Type B pancreatic cell (in vitro differentiated cells): ENCODE measurements at regions not wholly inside any gene's neighbourhood (a gene's known extent, or its start where the extent isn't known, plus 50 kb on each side); places are given as distances from the start of the nearest gene placed in this dataset.

ENCODE experiments used
- DNase-seq: peaks from one replicate; pipeline ENCODE4 v3.0.0; 2021; ENCODE audit warnings: mixed read lengths; ENCODE audit not compliant: unreplicated experiment; ENCODE audit errors: extremely low spot score
- H3K27ac Mint-ChIP-seq: 2 replicates; pipeline ENCODE4 v1.8.0; 2021; ENCODE audit warnings: mild to moderate bottlenecking, mixed read lengths
- H3K27me3 Mint-ChIP-seq: 2 replicates; pipeline ENCODE4 v1.8.0; 2021; ENCODE audit warnings: mixed read lengths
- H3K36me3 Mint-ChIP-seq: 2 replicates; pipeline ENCODE4 v1.8.0; 2021; ENCODE audit warnings: mixed read lengths
- H3K4me1 Mint-ChIP-seq: one replicate; pipeline ENCODE4 v1.8.0; 2021; ENCODE audit warnings: mixed read lengths; ENCODE audit not compliant: unreplicated experiment
- H3K4me3 Mint-ChIP-seq: 2 replicates; pipeline ENCODE4 v1.8.0; 2021; ENCODE audit warnings: mild to moderate bottlenecking, mixed read lengths
- H3K9me3 Mint-ChIP-seq: 2 replicates; pipeline ENCODE4 v1.8.0; 2021; ENCODE audit warnings: mixed read lengths
- TF ChIP-seq, protein P1 (sequence below): fragments of 200-600 bp; sonication (generic); conservative IDR thresholded peaks from 2 replicates; pipeline ENCODE4 v1.5.0; 2021; ENCODE audit warnings: antibody characterized with exemption, mild to moderate bottlenecking

DNA sequence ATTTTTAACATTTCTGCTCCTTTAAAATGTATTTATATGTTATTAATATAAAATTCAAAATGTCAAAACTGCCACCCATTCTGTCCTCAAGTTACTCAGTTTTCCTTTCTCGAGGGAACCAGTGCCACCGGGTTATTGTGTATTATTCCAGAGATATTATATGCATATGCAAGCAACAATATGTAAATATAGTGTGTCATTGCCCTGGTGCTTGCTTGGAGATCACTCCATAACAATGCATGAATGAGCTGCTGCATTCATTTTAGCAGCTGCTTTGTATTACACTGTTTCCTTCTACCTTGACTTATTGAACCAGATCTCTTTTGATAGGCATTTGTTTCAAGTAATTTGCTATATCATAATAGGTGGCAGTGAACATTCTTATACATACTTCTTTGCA lies 509.1 kb downstream of the MCTP2 start:
- H3K27ac Mint-ChIP-seq = no peak overlapping the region
- H3K27me3 Mint-ChIP-seq = peaks cover 5% of the 10 kb centered on the region
- no peaks in the 10 kb centered on the region for H3K36me3 Mint-ChIP-seq
- no peak overlapping the region for H3K4me3 Mint-ChIP-seq
- peaks cover 10% of the 10 kb centered on the region for H3K4me1 Mint-ChIP-seq
- no peaks in the 10 kb centered on the region for H3K9me3 Mint-ChIP-seq
- DNase-seq = no peak
- TF ChIP-seq, protein P1, sequence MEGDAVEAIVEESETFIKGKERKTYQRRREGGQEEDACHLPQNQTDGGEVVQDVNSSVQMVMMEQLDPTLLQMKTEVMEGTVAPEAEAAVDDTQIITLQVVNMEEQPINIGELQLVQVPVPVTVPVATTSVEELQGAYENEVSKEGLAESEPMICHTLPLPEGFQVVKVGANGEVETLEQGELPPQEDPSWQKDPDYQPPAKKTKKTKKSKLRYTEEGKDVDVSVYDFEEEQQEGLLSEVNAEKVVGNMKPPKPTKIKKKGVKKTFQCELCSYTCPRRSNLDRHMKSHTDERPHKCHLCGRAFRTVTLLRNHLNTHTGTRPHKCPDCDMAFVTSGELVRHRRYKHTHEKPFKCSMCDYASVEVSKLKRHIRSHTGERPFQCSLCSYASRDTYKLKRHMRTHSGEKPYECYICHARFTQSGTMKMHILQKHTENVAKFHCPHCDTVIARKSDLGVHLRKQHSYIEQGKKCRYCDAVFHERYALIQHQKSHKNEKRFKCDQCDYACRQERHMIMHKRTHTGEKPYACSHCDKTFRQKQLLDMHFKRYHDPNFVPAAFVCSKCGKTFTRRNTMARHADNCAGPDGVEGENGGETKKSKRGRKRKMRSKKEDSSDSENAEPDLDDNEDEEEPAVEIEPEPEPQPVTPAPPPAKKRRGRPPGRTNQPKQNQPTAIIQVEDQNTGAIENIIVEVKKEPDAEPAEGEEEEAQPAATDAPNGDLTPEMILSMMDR = no peak

DNA sequence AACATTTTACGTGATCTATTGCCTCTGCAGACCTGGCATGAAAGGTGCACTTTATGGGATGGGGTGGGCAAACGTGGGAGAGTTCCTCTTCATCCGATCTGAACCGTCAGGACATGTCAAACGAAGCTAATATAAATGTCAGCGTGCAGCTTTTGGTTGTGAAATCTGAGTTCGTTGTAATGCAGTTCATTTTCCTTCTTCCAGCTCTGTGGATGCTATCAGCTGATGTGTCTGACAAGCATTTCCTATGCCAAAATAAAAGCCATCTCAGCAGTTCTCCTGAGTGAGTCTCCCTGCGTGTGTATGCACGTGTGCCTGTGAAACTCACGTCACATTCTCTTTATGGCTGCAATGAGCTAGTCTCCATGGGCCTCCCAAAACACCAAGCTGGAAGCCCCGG lies 512.3 kb downstream of the MCTP2 start:
- Mint-ChIP-seq H3K4me1 (peaks cover 29% of the 10 kb centered on the region), H3K9me3 (no peaks in the 10 kb centered on the region), H3K27me3 (peaks cover 2% of the 10 kb centered on the region), H3K4me3 (no peak overlapping the region), H3K27ac (no peak overlapping the region), H3K36me3 (no peaks in the 10 kb centered on the region)
- TF ChIP-seq, protein P1 = no peak
- DNase-seq = no peak

DNA sequence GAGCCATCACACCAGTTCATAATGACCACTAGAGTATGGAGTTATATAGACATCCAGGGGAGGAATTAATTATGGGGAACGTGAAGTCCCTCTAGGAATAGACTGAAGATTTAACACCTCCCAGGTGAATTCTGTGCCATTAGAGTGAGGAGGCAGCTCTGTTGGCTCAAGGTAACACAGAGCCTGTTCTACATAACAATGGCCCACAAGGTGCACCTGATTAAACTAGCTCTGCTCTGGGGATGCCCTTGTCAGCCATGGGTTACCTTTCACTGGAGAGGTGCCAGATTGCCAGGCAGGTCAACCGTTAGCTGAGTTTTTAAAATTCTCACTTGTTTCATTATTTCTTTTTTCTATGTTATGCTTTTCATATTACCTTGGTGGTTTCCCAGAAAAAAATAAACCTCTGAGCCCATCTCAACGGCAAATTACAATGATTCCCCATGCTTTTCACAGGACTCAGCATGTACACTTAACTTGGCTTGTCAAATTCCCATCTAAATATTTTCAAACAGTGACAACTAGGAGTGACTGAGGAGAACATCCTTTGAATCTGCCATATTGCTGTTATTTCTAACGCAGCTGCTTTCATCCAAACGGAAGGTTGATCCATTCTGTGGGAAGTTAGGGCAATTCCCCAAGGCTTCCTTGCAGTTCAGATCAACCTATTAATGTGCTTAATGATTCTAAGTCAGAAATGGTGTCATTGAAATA lies 512.9 kb downstream of the MCTP2 start:
- Mint-ChIP-seq H3K27ac (no peak overlapping the region), H3K27me3 (peaks cover 2% of the 10 kb centered on the region), H3K4me1 (peaks cover 29% of the 10 kb centered on the region), H3K36me3 (no peaks in the 10 kb centered on the region), H3K9me3 (no peaks in the 10 kb centered on the region), H3K4me3 (no peak overlapping the region)
- TF ChIP-seq, protein P1 = no peak
- no peak for DNase-seq

DNA sequence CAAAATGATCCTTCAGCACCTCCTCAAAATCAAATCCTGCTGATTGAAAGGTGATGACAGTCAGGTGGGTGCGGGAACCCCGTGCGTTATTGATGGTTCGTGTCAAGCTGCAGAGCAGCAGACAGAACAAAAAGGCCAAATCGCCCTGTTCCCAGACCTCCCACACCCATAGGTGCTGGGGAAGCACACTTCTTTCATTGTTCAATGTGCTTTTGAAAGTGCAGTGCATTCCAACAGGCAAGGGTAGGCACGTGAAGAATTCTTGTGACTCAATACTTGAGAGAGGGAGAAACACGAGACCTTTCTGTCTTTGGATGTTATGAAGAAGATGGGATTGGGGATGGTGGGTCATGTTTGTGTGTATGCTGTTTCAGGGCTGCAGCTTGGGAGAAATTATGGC lies 514.0 kb downstream of the MCTP2 start:
- Mint-ChIP-seq H3K27me3 (peaks cover 2% of the 10 kb centered on the region), H3K9me3 (no peaks in the 10 kb centered on the region), H3K4me3 (no peak overlapping the region), H3K4me1 (peaks cover 29% of the 10 kb centered on the region), H3K27ac (no peak overlapping the region), H3K36me3 (no peaks in the 10 kb centered on the region)
- TF ChIP-seq, protein P1 = no peak
- no peak for DNase-seq

DNA sequence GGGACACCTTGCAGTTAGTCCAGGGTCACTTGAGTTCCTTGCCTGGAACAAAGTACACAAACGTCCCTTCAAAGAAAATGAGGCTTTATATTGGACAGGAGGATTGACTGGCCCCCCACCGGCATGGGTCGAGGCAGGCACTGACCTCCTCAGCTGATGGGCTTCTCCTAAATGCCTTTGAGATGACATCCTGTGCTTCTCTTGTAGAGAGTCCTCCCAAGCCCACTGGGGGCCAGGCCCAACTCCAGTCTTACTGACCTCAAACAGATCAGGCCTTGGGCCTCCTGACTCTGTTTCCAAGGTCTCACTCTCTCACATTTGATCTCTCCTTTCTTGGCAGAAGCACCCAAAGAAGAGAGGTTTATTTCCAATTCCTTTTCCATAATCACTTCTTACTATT lies 516.1 kb downstream of the MCTP2 start:
- Mint-ChIP-seq H3K4me3 (no peak overlapping the region), H3K27ac (no peak overlapping the region), H3K27me3 (peaks cover 2% of the 10 kb centered on the region), H3K4me1 (peaks cover 29% of the 10 kb centered on the region), H3K9me3 (peaks cover 17% of the 10 kb centered on the region), H3K36me3 (no peaks in the 10 kb centered on the region)
- DNase-seq = no peak
- TF ChIP-seq, protein P1 = no peak
